SU-DHL-6 (cell line): ENCODE measurements at regions not wholly inside any gene's neighbourhood (a gene's known extent, or its start where the extent isn't known, plus 50 kb on each side); places are given as distances from the start of the nearest gene placed in this dataset.

ENCODE experiments used
- H2AFZ ChIP-seq: fragments of 200-600 bp; sonication (generic); 2 replicates; pipeline ENCODE4 v1.6.1; 2014; ENCODE audit warnings: low read depth, mild to moderate bottlenecking, moderate library complexity, mixed read lengths, antibody characterized with exemption, low read length; ENCODE audit not compliant: severe bottlenecking
- H3F3A ChIP-seq: fragments of 200-600 bp; shearing (Covaris generic); 2 replicates; pipeline ENCODE4 v1.6.0; 2016; ENCODE audit warnings: antibody characterized with exemption, mild to moderate bottlenecking; ENCODE audit not compliant: insufficient read depth
- H3K27ac ChIP-seq: fragments of 200-600 bp; sonication (generic); 2 replicates; pipeline ENCODE4 v1.5.1; 2016; ENCODE audit warnings: low read depth, mild to moderate bottlenecking, low read length, moderate library complexity, mixed read lengths
- H3K27me3 ChIP-seq: fragments of 200-600 bp; sonication (generic), shearing (Covaris generic); 2 replicates; pipeline ENCODE4 v1.6.0; 2014; ENCODE audit warnings: mild to moderate bottlenecking, low read length
- H3K36me3 ChIP-seq: fragments of 200-600 bp; sonication (generic); 2 replicates; pipeline ENCODE4 v1.6.1; 2014; ENCODE audit warnings: mild to moderate bottlenecking, low read length, mixed read lengths
- H3K4me2 ChIP-seq: fragments of 300-600, 200-600 bp; shearing (Covaris generic), sonication (generic); 2 replicates; pipeline ENCODE4 v1.6.0; 2014; ENCODE audit warnings: low read length, low read depth, mild to moderate bottlenecking; ENCODE audit not compliant: poor library complexity, severe bottlenecking
- H3K4me3 ChIP-seq: fragments of 200-600 bp; sonication (generic); 2 replicates; pipeline ENCODE4 v1.5.1; 2014; ENCODE audit warnings: antibody characterized with exemption, low read length, mild to moderate bottlenecking, mixed read lengths; ENCODE audit not compliant: insufficient read depth, poor library complexity, severe bottlenecking
- H3K79me2 ChIP-seq: fragments of 200-600 bp; sonication (generic); 2 replicates; pipeline ENCODE4 v1.6.1; 2014; ENCODE audit warnings: mild to moderate bottlenecking, low read length, moderate library complexity; ENCODE audit not compliant: insufficient read depth
- H3K9ac ChIP-seq: fragments of 200-600 bp; sonication (generic); 2 replicates; pipeline ENCODE4 v1.7.0; 2014; ENCODE audit warnings: mild to moderate bottlenecking, low read length
- H3K9me2 ChIP-seq: fragments of 200-600 bp; sonication (generic); replicated peaks from 2 replicates; pipeline ENCODE4 v1.6.1; 2014; ENCODE audit warnings: low read length; ENCODE audit not compliant: insufficient read depth
- H3K9me3 ChIP-seq: fragments of 200-600 bp; sonication (generic); 2 replicates; pipeline ENCODE4 v1.6.1; 2014; ENCODE audit warnings: low read length, mixed read lengths; ENCODE audit not compliant: insufficient read depth
- H4K20me1 ChIP-seq: fragments of 200-600 bp; sonication (generic); 2 replicates; pipeline ENCODE4 v1.6.1; 2014; ENCODE audit warnings: low read depth, mild to moderate bottlenecking, antibody characterized with exemption, low read length, moderate library complexity, mixed read lengths
- EZH2phosphoT487 ChIP-seq: fragments of 200-600 bp; sonication (generic), shearing (Covaris generic); conservative IDR thresholded peaks from 2 replicates; pipeline ENCODE4 v1.6.1; 2018; ENCODE audit warnings: mild to moderate bottlenecking, antibody characterized with exemption, low read length, moderate library complexity, mixed read lengths
- TF ChIP-seq, protein P1 (sequence below): fragments of 200-600 bp; sonication (generic); IDR thresholded peaks from one replicate; pipeline ENCODE4 v1.5.1; 2017; ENCODE audit warnings: antibody characterized with exemption, mild to moderate bottlenecking, low read length, moderate library complexity; ENCODE audit not compliant: insufficient read depth, poor library complexity, severe bottlenecking

DNA sequence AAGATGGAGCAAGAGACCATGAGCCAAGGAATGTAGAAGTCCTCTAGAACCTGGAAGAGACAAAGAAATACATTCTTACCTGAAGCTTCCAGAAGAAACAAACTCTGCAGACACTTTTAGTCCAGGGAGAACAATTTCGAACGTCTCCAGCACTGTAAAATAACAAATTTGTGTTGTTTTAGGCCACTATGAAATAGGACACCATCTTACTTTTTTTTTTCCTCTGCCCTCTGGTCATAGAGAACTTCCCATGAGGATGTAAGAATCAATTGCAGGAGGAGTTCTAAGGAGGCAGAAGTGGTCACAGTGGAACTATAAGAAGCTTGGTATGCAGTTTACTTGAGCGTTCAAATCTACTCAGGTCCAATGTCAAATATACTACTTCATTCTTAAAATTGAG, 1295.9 kb downstream of the ZPLD1 start:
- H3K9me3 ChIP-seq, result no peaks in the 10 kb centered on the region
- no peaks in the 10 kb centered on the region; the same call in 1 of the 2 replicates for H3K9me2 ChIP-seq
- no peak overlapping the region for H2AFZ ChIP-seq
- no peak overlapping the region for H3K4me2 ChIP-seq
- no peak overlapping the region for H3K9ac ChIP-seq
- no peaks in the 10 kb centered on the region for H3K27me3 ChIP-seq
- no peak overlapping the region for H3K27ac ChIP-seq
- H4K20me1 ChIP-seq, result no peaks in the 10 kb centered on the region
- H3K79me2 ChIP-seq, result no peaks in the 10 kb centered on the region
- no peak overlapping the region for H3K4me3 ChIP-seq
- H3K36me3 ChIP-seq, result no peaks in the 10 kb centered on the region
- TF ChIP-seq EZH2phosphoT487, result no peak
- TF ChIP-seq, protein P1, sequence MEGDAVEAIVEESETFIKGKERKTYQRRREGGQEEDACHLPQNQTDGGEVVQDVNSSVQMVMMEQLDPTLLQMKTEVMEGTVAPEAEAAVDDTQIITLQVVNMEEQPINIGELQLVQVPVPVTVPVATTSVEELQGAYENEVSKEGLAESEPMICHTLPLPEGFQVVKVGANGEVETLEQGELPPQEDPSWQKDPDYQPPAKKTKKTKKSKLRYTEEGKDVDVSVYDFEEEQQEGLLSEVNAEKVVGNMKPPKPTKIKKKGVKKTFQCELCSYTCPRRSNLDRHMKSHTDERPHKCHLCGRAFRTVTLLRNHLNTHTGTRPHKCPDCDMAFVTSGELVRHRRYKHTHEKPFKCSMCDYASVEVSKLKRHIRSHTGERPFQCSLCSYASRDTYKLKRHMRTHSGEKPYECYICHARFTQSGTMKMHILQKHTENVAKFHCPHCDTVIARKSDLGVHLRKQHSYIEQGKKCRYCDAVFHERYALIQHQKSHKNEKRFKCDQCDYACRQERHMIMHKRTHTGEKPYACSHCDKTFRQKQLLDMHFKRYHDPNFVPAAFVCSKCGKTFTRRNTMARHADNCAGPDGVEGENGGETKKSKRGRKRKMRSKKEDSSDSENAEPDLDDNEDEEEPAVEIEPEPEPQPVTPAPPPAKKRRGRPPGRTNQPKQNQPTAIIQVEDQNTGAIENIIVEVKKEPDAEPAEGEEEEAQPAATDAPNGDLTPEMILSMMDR, result no peak
- H3F3A ChIP-seq, result no peaks in the 10 kb centered on the region

DNA sequence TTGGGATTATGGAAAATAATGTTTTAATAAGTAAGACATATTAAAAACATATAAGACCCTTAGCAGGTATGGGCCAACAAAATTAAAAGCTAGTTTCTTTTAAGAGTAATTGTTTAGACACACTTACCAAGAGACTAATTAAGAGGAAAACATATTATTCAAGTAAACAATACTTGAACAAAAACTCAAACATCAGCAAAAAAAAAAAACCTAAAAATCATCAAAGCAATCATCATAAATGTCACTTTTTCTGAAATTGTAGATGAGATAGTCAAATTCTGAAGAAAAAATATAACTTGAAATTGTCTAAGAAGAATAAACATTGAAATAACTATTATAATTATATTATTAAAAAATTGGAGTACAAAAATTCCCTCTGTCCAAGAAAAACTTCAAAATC, 1318.2 kb downstream of the ZPLD1 start:
- no peaks in the 10 kb centered on the region for H3K9me3 ChIP-seq
- no peak overlapping the region for H2AFZ ChIP-seq
- no peaks in the 10 kb centered on the region for H3F3A ChIP-seq
- no peaks in the 10 kb centered on the region for H3K79me2 ChIP-seq
- no peaks in the 10 kb centered on the region for H3K9me2 ChIP-seq
- H3K9ac ChIP-seq, result no peak overlapping the region
- H4K20me1 ChIP-seq, result no peaks in the 10 kb centered on the region
- no peaks in the 10 kb centered on the region for H3K36me3 ChIP-seq
- H3K4me3 ChIP-seq, result no peak overlapping the region
- H3K4me2 ChIP-seq, result no peak overlapping the region
- TF ChIP-seq, protein P1, result no peak
- TF ChIP-seq EZH2phosphoT487, result no peak
- H3K27ac ChIP-seq, result no peak overlapping the region
- no peaks in the 10 kb centered on the region for H3K27me3 ChIP-seq

DNA sequence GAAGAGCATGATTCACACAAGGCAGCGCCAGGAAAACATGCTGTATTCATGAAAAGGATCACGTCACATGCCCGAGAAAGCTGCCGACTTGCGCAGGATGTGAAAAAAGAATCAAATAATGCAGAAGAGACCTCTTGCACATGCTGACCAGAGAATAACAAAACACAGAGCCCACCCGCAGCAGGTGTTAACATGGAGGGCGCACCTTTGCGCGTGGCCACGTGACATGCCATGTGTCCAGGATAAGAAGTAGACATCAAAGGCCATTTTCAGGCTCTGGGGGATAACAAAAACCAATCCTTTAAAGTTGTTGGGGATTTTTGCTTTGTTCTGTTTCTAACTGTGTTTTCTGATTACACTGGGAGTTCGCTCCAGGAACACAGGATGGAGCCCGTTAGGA, 1332.8 kb downstream of the ZPLD1 start:
- Histone ChIP-seq H3K27ac (no peak overlapping the region), H3K79me2 (no peaks in the 10 kb centered on the region), H3F3A (no peaks in the 10 kb centered on the region), H3K9me2 (no peaks in the 10 kb centered on the region), H3K36me3 (no peaks in the 10 kb centered on the region), H2AFZ (no peak overlapping the region), H3K9ac (no peak overlapping the region), H3K4me2 (no peak overlapping the region), H3K27me3 (no peaks in the 10 kb centered on the region), H3K4me3 (no peak overlapping the region), H4K20me1 (no peaks in the 10 kb centered on the region), H3K9me3 (no peaks in the 10 kb centered on the region)
- TF ChIP-seq, protein P1, result no peak
- TF ChIP-seq EZH2phosphoT487, result no peak

DNA sequence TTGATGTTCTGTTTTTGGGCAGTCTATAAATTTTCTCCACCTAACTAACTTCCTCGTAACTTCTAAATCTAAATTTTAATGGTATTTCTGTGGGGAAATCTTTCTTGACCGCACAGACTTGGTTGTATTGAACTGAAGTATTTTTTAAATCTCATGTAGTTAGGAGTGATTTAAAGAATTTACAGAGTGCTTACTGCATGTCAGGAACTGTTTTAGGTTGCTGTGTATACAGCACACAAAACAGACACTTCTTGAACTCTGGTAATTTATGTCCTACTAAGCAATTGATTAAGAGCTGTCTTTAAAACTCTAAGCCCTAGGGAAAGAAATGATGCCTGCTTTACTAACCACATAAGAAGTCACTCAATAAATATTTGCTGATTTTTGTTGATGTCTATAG, 1350.2 kb downstream of the ZPLD1 start:
- no peak overlapping the region for H3K27ac ChIP-seq
- no peak overlapping the region for H3K4me3 ChIP-seq
- H3K9ac ChIP-seq, result no peak overlapping the region
- no peaks in the 10 kb centered on the region for H4K20me1 ChIP-seq
- H3K36me3 ChIP-seq, result no peaks in the 10 kb centered on the region
- no peak overlapping the region for H3K4me2 ChIP-seq
- no peak overlapping the region for H2AFZ ChIP-seq
- H3K9me2 ChIP-seq, result no peaks in the 10 kb centered on the region
- TF ChIP-seq EZH2phosphoT487, result no peak
- no peaks in the 10 kb centered on the region for H3F3A ChIP-seq
- no peaks in the 10 kb centered on the region for H3K27me3 ChIP-seq
- no peaks in the 10 kb centered on the region for H3K9me3 ChIP-seq
- no peaks in the 10 kb centered on the region for H3K79me2 ChIP-seq
